22Rv1 (cell line): ENCODE measurements at regions not wholly inside any gene's neighbourhood (a gene's known extent, or its start where the extent isn't known, plus 50 kb on each side); places are given as distances from the start of the nearest gene placed in this dataset.
"Not testable (repeated sequence)": the region's sequence is repeated elsewhere in the genome, so short reads cannot be mapped to it uniquely, and the experiment has no call there.

Experiments used
- H3K27ac ChIP-seq: fragments of 450-650 bp; 2 replicates; pipeline ENCODE4 v1.5.1; 2017
- ZFX ChIP-seq: fragments of 450-650 bp; IDR thresholded peaks from 2 replicates; pipeline ENCODE4 v1.6.1; 2017; ENCODE audit warnings: antibody characterized with exemption, borderline replicate concordance
- TF ChIP-seq, protein P1 (sequence below): fragments of 450-650 bp; IDR thresholded peaks from 2 replicates; pipeline ENCODE4 v1.5.1; 2017; ENCODE audit warnings: mild to moderate bottlenecking

DNA sequence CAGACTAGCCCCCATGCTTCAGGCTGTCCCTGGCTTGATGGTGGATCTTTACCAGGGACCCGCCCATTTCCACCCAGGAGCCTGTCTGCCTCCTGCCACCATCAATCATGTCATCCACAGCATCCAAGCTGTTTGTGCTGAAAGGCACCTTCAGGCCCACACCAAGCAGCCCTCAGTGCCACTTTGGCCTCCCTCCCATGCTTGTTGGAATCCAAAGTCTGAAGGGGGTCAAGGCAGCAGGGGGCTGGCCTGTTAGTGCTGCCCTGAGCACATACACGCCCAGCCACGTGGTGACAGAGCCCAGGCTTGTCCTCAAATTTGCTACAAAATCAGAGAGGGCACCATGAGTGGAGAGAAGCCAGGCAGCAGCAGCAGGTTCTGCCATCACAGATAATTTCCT lies 1146.8 kb downstream of the FSCB start:
- H3K27ac ChIP-seq, result no peak overlapping the region
- TF ChIP-seq, protein P1, sequence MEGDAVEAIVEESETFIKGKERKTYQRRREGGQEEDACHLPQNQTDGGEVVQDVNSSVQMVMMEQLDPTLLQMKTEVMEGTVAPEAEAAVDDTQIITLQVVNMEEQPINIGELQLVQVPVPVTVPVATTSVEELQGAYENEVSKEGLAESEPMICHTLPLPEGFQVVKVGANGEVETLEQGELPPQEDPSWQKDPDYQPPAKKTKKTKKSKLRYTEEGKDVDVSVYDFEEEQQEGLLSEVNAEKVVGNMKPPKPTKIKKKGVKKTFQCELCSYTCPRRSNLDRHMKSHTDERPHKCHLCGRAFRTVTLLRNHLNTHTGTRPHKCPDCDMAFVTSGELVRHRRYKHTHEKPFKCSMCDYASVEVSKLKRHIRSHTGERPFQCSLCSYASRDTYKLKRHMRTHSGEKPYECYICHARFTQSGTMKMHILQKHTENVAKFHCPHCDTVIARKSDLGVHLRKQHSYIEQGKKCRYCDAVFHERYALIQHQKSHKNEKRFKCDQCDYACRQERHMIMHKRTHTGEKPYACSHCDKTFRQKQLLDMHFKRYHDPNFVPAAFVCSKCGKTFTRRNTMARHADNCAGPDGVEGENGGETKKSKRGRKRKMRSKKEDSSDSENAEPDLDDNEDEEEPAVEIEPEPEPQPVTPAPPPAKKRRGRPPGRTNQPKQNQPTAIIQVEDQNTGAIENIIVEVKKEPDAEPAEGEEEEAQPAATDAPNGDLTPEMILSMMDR, result no peak
- no peak for TF ChIP-seq ZFX

DNA sequence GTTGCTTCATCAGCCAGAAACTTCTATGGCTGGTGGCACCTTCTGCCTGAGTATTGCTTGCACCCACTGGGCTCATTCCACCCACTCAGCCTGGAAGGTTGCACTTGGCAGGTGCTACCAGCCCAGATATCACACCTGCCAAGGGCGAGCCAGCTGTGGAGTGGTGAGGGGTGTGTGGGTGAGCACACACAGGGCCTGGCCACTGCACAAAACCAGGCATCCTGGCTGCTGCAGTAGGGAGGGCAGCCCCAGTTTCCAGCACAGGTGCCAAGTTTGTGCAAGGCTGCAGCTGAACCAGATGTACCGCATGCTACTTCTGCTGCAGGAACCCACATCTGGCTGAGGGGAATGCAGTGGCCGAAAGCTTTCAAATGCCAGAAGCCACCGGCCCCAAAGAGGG lies 1147.8 kb downstream of the FSCB start:
- H3K27ac ChIP-seq, result no peak overlapping the region
- no peak for TF ChIP-seq ZFX
- TF ChIP-seq, protein P1, result no peak

DNA sequence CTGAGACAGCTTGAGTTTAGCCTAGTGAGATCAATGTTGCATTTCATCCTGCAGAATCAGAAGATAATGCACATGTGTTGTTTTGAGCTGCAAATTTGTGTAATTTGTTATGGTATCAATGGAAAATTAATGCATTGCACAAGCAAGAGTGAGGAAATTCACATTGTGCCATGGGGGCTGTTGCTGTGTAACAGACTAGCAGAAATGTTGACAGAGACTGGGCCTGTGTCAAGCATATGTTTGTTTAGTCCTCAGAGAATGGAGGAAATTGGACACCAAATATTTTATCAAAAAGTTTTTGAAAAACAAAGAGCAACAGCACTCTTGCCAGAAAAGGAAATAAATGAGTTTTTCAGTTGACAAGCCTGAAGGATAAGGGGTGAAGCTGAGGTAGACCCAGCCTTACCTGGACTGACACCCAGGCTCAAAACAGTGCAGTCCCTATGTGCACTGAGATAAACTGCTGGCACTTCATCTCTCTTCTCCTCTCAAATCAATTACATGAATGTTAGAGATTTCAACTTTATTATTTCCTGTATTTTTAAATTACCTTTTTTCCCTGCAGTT lies 1150.0 kb downstream of the FSCB start:
- no peak overlapping the region for H3K27ac ChIP-seq
- TF ChIP-seq ZFX, result no peak
- TF ChIP-seq, protein P1, result no peak

DNA sequence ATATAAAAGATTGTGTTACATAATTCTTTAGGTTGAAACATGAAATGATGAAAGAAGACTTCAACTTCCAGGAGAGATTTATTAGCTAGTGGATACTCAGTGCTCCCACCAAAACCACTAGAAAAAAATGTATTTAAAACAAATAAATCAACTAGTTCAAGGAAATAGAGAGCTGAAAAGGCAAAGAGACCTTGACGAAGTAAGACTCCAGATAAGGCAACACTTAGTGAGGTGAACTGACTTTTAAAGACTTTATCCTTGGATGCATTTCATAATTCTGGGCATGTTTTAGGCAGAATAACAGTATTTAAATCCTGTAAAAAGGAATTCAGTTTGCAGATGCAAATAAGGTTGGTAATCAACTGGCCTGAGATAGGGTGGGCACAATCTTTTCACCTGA lies 1150.7 kb downstream of the FSCB start:
- no peak overlapping the region for H3K27ac ChIP-seq
- TF ChIP-seq ZFX, result no peak
- TF ChIP-seq, protein P1, result no peak

DNA sequence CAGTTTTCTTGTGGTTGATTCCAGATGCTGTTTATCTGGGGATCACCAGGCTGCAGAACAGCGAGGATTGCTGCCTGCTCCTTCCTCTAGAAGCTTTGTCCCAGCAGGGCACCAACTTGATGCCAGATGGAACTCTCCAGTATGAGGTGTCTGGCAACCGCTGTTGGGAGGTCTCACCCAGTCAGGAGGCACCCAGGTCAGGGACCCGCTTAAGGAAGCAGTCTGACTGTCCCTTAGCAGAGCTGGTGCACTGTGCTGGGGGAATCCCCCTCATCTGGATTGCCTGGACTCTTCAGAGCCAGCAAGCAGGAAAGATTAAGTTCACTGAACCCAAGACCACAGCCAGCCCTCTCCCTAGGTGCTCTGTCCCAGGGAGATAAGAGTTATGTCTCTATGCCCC lies 1165.2 kb downstream of the FSCB start:
- no peak for TF ChIP-seq ZFX
- TF ChIP-seq, protein P1, result no peak

DNA sequence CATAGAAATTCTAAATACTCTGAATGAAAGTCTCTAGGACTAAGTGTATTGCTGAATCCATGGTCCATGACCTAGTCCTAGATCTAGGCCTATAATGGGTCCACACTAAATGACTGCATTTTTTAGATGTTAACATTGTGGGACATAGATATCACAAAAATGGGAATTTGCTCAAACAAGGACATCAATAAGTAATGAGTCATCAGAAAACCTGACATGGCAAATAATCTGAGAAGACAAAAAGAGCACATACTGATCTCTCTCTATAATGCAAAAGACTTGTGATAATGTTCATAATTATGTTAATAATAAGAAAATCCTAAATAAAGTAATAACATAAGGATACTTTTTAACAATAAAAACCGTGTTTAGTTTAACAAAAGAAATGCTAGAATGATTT lies 1168.4 kb downstream of the FSCB start:
- no peak overlapping the region for H3K27ac ChIP-seq
- no peak for TF ChIP-seq ZFX
- TF ChIP-seq, protein P1, result no peak

More for the DNA sequence above, 1165.2 kb downstream of the FSCB start:
- H3K27ac ChIP-seq, result no peak overlapping the region

DNA sequence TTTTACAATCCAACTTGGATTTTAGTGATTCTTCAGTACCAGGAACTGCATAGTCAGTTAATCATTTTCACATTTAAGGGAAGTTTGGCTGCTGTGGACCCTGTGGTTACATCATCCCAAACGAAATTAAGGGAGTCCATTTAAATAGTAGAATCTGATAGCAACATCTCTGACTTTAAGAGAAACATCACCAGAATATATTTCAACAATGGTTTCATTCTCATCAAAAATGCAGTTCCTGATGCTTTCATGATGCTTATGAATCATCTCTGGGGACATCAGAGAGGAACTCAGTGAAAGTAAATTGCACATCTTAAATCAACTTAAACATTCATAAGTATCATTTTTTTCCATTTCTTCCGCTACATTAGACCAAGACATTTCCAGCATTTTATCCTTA lies 1170.7 kb downstream of the FSCB start:
- H3K27ac ChIP-seq, result no peak overlapping the region

DNA sequence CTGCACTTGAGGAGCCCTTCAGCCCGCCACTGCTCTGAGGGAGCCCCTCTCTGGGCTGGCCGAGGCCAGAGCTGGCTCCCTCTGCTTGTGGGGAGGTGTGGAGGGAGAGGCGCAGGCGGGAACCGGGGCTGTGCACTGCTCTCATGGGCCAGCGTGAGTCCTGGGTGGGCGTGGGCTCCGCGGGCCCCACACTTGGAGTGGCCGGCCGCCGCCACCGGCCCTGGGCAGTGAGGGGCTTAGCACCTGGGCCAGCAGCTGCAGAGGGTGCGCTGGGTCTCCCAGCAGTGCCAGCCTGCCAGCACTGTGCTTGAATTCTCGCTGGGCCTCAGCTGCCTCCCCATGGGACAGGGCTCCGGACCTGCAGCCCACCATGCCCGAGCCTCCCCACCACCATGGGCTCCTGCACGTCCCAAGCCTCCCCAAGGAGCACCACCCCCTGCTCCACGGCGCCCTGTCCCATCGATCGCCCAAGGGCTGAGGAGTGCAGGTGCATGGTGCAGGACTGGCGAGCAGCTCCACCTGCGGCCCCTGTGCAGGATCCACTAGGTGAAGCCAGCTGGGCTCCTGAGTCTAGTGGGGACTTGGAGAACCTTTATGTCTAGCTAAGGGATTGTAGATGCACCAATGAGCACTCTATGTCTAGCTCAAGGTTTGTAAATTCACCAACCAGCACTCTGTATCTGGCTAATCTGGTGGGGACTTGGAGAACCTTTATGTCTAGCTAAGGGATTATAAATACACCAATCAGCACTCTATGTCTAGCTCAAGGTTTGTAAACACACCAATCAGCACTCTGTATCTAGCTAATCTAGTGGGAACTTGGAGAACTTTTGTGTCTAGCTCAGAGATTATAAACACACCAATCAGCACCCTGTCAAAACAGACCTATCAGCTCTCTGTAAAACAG lies 1180.3 kb downstream of the FSCB start:
- not testable (repeated sequence) for H3K27ac ChIP-seq

More for the DNA sequence above, 1170.7 kb downstream of the FSCB start:
- TF ChIP-seq, protein P1, result no peak
- TF ChIP-seq ZFX, result no peak
